GM13976 (cell line): ENCODE measurements at regions not wholly inside any gene's neighbourhood (a gene's known extent, or its start where the extent isn't known, plus 50 kb on each side); places are given as distances from the start of the nearest gene placed in this dataset.

Source experiments
- DNase-seq: peaks from one replicate; pipeline ENCODE4 v3.0.0; 2012; ENCODE audit warnings: low spot score
- CTCF ChIP-seq: IDR thresholded peaks from 2 replicates; pipeline ENCODE4 v1.5.1; 2012; ENCODE audit warnings: borderline replicate concordance, mild to moderate bottlenecking; ENCODE audit not compliant: insufficient read depth; ENCODE audit errors: extremely low read depth, missing control alignments, control extremely low read depth
- in situ Hi-C: fragments of 300-500 bp; cut with MboI; formaldehyde crosslinking; loops from one replicate; pipeline ENCODE4 v1.12.0; 2022; ENCODE audit warnings: low sequenced_read_pairs, mixed read lengths, inconsistent platforms; ENCODE audit not compliant: unreplicated experiment

DNA sequence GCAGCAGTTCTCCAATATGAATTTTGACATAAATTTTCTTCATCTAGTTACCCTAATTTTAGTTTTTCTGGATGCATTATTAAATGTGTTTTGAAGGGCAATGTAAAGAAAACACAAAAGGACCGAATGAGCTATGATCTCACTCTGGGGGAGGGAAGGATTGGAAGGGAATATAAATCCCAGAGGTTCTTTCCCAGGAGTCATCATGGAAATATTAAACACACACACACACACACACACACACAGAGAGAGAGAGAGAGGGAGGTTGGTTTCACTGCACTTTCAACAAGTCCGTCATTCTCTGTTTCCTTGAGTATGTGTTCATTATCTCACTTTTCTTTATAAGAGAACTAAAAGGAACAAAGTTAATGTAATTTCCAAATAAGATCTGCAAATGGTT lies 70.7 kb upstream of the DCBLD2 start:
- TF ChIP-seq CTCF: no peak
- DNase-seq: no peak
- in situ Hi-C loops: no loop called here

- no peak for DNase-seq
- no peak for TF ChIP-seq CTCF
- in situ Hi-C loops: no loop called here
Measured at GRCh38 chr3:98971169-98971681, 69.7 kb upstream of the DCBLD2 start.

GRCh38 chr3:98969295-98969694 lies 67.8 kb upstream of the DCBLD2 start:
- no peak for TF ChIP-seq CTCF
- in situ Hi-C loops: no loop called here
- DNase-seq: no peak

- no peak for TF ChIP-seq CTCF
- no peak for DNase-seq
- in situ Hi-C loops: no loop called here
Measured at GRCh38 chr3:98968824-98969223, 67.3 kb upstream of the DCBLD2 start.

- no peak for DNase-seq
- in situ Hi-C loops: no loop called here
- TF ChIP-seq CTCF: no peak
Measured at GRCh38 chr3:98968347-98968746, 66.9 kb upstream of the DCBLD2 start.

DNA sequence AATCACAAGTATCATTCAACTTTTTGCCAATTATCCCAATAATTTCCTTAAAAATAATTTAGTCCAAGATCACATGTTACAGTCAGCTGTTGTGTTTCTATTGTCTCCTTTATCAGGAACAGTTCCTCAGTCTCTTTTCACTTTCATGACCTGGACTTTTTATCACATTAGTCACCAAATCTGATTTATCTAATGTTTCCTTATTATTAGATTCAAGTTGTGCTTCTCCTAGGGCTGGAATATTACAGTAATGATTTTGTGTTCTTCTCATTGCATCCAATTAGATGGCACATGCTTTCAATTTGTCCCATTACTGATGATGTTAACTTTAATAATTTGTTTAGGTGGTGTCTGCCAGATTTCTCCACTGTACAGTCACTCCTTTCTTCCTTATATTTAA lies 66.3 kb upstream of the DCBLD2 start:
- DNase-seq: no peak
- no peak for TF ChIP-seq CTCF
- in situ Hi-C loops: no loop called here
